Panc1 (cell line): ENCODE measurements at regions not wholly inside any gene's neighbourhood (a gene's known extent, or its start where the extent isn't known, plus 50 kb on each side); places are given as distances from the start of the nearest gene placed in this dataset.
"Not testable (repeated sequence)": the region's sequence is repeated elsewhere in the genome, so short reads cannot be mapped to it uniquely, and the experiment has no call there.

Source experiments
- ATAC-seq: fragments of 200-7000 bp; cut with Tn5 transposase; 2 replicates; pipeline ENCODE4 v1.9.1; 2020; ENCODE audit warnings: mild to moderate bottlenecking, moderate library complexity
- BruUV-seq: library from RNA; stranded (reverse); fragments of 400-500 nt; replicated peaks from 2 replicates; lab custom pipeline; 2021; lab: Mats Ljungman, UMichigan
- CTCF ChIA-PET: fragments of 300-600 bp; sonication (Branson Sonifier 250); formaldehyde crosslinking; loops from one replicate; lab custom pipeline; 2022; ENCODE audit warnings: antibody characterized with exemption; lab: Charles Lee
- POLR2A ChIA-PET: fragments of 300-600 bp; sonication (Branson Sonifier 250); formaldehyde crosslinking; loops from one replicate; lab custom pipeline; 2022; ENCODE audit warnings: antibody characterized with exemption; lab: Charles Lee
- DNase-seq: peaks from one replicate; pipeline ENCODE4 v3.0.0-alpha.2; 2010; ENCODE audit warnings: low read depth, low spot score
- H3K27ac ChIP-seq: 2 replicates; pipeline ENCODE4 v1.5.1; 2011; ENCODE audit warnings: mild to moderate bottlenecking, low read length, inconsistent platforms
- H3K27me3 ChIP-seq: fragments of 200-500 bp; sonication (Bioruptor generic); 2 replicates; pipeline ENCODE4 v1.6.0; 2014; ENCODE audit warnings: low read length, inconsistent platforms; ENCODE audit not compliant: control insufficient read depth, insufficient read depth
- H3K36me3 ChIP-seq: fragments of 200-500 bp; sonication (Bioruptor generic); 2 replicates; pipeline ENCODE4 v1.5.1; 2014; ENCODE audit warnings: inconsistent platforms, mild to moderate bottlenecking, low read length, moderate library complexity; ENCODE audit not compliant: control insufficient read depth, insufficient read depth
- H3K4me1 ChIP-seq: 2 replicates; pipeline ENCODE4 v1.5.1; 2011; ENCODE audit warnings: inconsistent platforms, mild to moderate bottlenecking, low read length, moderate library complexity; ENCODE audit not compliant: control insufficient read depth, insufficient read depth
- H3K4me3 ChIP-seq, 2 experiments: 2 replicates each; pipeline ENCODE4 v1.5.1; 2011 to 2012; ENCODE audit warnings: low read depth in 2 of 2, low read length in 2 of 2, mild to moderate bottlenecking in 2 of 2, inconsistent platforms in 1 of 2, moderate library complexity in 1 of 2
- H3K9me3 ChIP-seq: fragments of 200-500 bp; sonication (Bioruptor generic); 2 replicates; pipeline ENCODE4 v1.5.1; 2014; ENCODE audit warnings: low read depth, mild to moderate bottlenecking, inconsistent platforms, low read length, moderate library complexity; ENCODE audit not compliant: control insufficient read depth, insufficient read depth
- CTCF ChIP-seq: fragments of 450-650 bp; IDR thresholded peaks from 2 replicates; pipeline ENCODE4 v1.5.1; 2017; ENCODE audit warnings: mild to moderate bottlenecking
- POLR2AphosphoS5 ChIP-seq: IDR thresholded peaks from 2 replicates; pipeline ENCODE4 v1.6.1; 2012; ENCODE audit warnings: mild to moderate bottlenecking, low read depth, low read length, moderate library complexity
- SIN3A ChIP-seq: IDR thresholded peaks from 2 replicates; pipeline ENCODE4 v1.6.1; 2012; ENCODE audit warnings: low read depth, mild to moderate bottlenecking, low read length, moderate library complexity, borderline replicate concordance; ENCODE audit not compliant: insufficient read depth
- TCF7L2 ChIP-seq: IDR thresholded peaks from 2 replicates; pipeline ENCODE4 v1.6.1; 2011; ENCODE audit warnings: mild to moderate bottlenecking, low read depth, low read length, inconsistent platforms
- in situ Hi-C: cut with HindIII; loops from 2 replicates; pipeline ENCODE4 v1.10.0; 2016; ENCODE audit warnings: low sequenced_read_pairs, low pct_unique_long_range_greater_than_20kb
- intact Hi-C: fragments of 100-400 bp; cut with micrococcal nuclease; formaldehyde crosslinking; loops from one replicate; pipeline ENCODE4 v1.10.0; 2022; ENCODE audit not compliant: unreplicated experiment
- TF ChIP-seq, protein P1 (sequence below), 2 experiments: IDR thresholded peaks; 2 replicates each; pipeline ENCODE4 v1.6.1; 2011 to 2012; ENCODE audit warnings: low read depth in 2 of 2, control low read depth in 1 of 2, low read length in 1 of 2, mild to moderate bottlenecking in 1 of 2, moderate library complexity in 1 of 2; ENCODE audit not compliant: insufficient read depth in 1 of 2

GRCh38 chr20:19876828-19877460 is 118.9 kb downstream of the RIN2 start:
- Histone ChIP-seq H3K9me3 (no peaks in the 10 kb centered on the region; the same call in 1 of the 2 replicates), H3K4me3 (no peak overlapping the region), H3K4me1 (peaks cover 22% of the 10 kb centered on the region), H3K36me3 (no peaks in the 10 kb centered on the region), H3K27ac (peak overlapping the region; percentile 8), H3K27me3 (no peaks in the 10 kb centered on the region)
- ATAC-seq = no peak
- no peak for DNase-seq
- POLR2A ChIA-PET = interaction anchor here (0.7 kb wide), 1 partner anchor 17 kb away, joined by 13 read pairs; no protein-coding TSS in a partner anchor
- intact Hi-C loops (no loop called here), in situ Hi-C loops (no loop called here)
- no peak for TF ChIP-seq CTCF
- no peak for TF ChIP-seq TCF7L2
- no peak for TF ChIP-seq POLR2AphosphoS5
- TF ChIP-seq, protein P1, sequence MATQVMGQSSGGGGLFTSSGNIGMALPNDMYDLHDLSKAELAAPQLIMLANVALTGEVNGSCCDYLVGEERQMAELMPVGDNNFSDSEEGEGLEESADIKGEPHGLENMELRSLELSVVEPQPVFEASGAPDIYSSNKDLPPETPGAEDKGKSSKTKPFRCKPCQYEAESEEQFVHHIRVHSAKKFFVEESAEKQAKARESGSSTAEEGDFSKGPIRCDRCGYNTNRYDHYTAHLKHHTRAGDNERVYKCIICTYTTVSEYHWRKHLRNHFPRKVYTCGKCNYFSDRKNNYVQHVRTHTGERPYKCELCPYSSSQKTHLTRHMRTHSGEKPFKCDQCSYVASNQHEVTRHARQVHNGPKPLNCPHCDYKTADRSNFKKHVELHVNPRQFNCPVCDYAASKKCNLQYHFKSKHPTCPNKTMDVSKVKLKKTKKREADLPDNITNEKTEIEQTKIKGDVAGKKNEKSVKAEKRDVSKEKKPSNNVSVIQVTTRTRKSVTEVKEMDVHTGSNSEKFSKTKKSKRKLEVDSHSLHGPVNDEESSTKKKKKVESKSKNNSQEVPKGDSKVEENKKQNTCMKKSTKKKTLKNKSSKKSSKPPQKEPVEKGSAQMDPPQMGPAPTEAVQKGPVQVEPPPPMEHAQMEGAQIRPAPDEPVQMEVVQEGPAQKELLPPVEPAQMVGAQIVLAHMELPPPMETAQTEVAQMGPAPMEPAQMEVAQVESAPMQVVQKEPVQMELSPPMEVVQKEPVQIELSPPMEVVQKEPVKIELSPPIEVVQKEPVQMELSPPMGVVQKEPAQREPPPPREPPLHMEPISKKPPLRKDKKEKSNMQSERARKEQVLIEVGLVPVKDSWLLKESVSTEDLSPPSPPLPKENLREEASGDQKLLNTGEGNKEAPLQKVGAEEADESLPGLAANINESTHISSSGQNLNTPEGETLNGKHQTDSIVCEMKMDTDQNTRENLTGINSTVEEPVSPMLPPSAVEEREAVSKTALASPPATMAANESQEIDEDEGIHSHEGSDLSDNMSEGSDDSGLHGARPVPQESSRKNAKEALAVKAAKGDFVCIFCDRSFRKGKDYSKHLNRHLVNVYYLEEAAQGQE (IDR thresholded peaks at IDR 0.05; ENCODE audit: insufficient read depth in 1 of 2, low read depth in 2 of 2, low read length in 1 of 2) = no peak
- TF ChIP-seq SIN3A = no peak
- CTCF ChIA-PET = no interaction called here
- BruUV-seq = no TSS peak

DNA sequence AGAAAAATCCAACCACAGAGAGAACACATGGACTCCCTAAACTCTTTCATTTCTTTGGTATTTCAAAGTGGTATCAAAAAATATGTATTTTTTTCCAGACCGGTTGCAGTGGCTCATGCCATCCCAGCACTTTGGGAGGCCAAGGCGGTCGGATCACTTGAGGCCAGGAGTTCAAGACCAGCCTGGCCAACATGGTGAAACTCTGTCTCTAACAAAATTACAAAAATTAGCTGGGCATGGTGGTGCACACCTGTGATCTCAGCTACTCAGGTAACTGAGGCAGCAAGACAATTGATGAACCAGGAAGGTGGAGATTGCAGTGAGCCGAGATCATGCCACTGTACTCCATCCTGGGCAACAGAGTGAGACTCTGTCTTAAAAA is 121.8 kb downstream of the RIN2 start:
- POLR2A ChIA-PET, H3K27me3 ChIP-seq, H3K4me3 ChIP-seq, in situ Hi-C loops, intact Hi-C loops, H3K36me3 ChIP-seq, CTCF ChIA-PET, DNase-seq, H3K9me3 ChIP-seq, BruUV-seq: not testable (repeated sequence)
- Histone ChIP-seq H3K4me1 (peaks cover 44% of the 10 kb centered on the region), H3K27ac (peak overlapping the region; percentile 98)
- peak; percentile 4; the same call in 1 of the 2 replicates for ATAC-seq

DNA sequence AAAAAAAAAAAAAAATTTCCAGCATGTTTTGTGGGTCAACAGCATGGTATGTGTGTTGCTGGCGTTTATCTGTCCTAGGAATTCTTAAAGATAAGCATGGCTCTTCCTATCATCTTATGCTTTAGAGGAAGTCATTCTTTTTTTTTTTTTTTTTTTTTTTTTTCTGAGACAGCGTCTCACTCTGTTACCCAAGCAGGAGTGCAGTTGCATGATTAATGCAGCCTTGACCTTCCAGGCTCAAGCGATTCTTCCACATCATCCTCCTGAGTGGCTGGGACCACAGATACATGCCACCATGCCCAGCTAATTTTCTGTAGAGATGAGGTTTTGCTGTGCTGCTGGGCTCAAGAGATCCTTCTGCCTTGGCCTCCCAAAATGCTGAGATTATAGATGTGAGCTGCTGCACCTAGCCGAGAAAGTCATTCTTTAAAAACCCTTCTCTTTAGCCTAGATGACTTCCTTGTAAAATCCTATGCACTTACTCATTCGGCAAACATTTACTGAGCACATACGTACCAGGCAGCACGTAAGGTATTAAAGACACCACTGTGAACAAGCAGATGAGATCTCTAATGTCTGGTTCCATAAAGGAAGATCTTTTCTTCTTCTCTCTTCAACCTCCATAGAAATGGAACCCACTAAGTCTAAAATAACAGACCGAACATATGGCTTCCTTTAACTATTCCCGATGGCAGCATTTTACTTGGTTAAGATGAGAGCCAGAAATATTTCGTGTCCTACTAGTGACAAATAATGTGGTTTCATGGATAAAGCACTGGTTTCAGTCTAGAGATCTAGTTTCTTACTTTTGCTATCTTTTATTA is 122.4 kb downstream of the RIN2 start:
- BruUV-seq = no TSS peak
- in situ Hi-C loops = no loop called here
- H3K9me3 ChIP-seq = no peaks in the 10 kb centered on the region; the same call in 1 of the 2 replicates
- ChIA-PET POLR2A (no interaction called here), CTCF (no interaction called here)
- H3K27ac ChIP-seq = peak overlapping the region; percentile 98
- H3K36me3 ChIP-seq = no peaks in the 10 kb centered on the region
- intact Hi-C loops = no loop called here
- H3K4me1 ChIP-seq = peaks cover 48% of the 10 kb centered on the region
- peak overlapping the region in 1 of 2 experiments; percentile 33; a peak in 2 of 4 replicates for H3K4me3 ChIP-seq
- peak; percentile 93 for DNase-seq
- no peaks in the 10 kb centered on the region for H3K27me3 ChIP-seq
- TF ChIP-seq, protein P1 (IDR thresholded peaks at IDR 0.05; ENCODE audit: insufficient read depth in 1 of 2, low read depth in 2 of 2, low read length in 1 of 2) = no peak
- peak; percentile 48; the same call in 1 of the 2 replicates for TF ChIP-seq POLR2AphosphoS5
- ATAC-seq = peak; percentile 91
